ENCODE measurements at regions not wholly inside any gene's neighbourhood (a gene's known extent, or its start where the extent isn't known, plus 50 kb on each side); places are given as distances from the start of the nearest gene placed in this dataset.

GRCh38 chr4:141548791-141549190 is 87.6 kb upstream of the IL15 start (continued):
- TF ChIP-seq, protein P1, sequence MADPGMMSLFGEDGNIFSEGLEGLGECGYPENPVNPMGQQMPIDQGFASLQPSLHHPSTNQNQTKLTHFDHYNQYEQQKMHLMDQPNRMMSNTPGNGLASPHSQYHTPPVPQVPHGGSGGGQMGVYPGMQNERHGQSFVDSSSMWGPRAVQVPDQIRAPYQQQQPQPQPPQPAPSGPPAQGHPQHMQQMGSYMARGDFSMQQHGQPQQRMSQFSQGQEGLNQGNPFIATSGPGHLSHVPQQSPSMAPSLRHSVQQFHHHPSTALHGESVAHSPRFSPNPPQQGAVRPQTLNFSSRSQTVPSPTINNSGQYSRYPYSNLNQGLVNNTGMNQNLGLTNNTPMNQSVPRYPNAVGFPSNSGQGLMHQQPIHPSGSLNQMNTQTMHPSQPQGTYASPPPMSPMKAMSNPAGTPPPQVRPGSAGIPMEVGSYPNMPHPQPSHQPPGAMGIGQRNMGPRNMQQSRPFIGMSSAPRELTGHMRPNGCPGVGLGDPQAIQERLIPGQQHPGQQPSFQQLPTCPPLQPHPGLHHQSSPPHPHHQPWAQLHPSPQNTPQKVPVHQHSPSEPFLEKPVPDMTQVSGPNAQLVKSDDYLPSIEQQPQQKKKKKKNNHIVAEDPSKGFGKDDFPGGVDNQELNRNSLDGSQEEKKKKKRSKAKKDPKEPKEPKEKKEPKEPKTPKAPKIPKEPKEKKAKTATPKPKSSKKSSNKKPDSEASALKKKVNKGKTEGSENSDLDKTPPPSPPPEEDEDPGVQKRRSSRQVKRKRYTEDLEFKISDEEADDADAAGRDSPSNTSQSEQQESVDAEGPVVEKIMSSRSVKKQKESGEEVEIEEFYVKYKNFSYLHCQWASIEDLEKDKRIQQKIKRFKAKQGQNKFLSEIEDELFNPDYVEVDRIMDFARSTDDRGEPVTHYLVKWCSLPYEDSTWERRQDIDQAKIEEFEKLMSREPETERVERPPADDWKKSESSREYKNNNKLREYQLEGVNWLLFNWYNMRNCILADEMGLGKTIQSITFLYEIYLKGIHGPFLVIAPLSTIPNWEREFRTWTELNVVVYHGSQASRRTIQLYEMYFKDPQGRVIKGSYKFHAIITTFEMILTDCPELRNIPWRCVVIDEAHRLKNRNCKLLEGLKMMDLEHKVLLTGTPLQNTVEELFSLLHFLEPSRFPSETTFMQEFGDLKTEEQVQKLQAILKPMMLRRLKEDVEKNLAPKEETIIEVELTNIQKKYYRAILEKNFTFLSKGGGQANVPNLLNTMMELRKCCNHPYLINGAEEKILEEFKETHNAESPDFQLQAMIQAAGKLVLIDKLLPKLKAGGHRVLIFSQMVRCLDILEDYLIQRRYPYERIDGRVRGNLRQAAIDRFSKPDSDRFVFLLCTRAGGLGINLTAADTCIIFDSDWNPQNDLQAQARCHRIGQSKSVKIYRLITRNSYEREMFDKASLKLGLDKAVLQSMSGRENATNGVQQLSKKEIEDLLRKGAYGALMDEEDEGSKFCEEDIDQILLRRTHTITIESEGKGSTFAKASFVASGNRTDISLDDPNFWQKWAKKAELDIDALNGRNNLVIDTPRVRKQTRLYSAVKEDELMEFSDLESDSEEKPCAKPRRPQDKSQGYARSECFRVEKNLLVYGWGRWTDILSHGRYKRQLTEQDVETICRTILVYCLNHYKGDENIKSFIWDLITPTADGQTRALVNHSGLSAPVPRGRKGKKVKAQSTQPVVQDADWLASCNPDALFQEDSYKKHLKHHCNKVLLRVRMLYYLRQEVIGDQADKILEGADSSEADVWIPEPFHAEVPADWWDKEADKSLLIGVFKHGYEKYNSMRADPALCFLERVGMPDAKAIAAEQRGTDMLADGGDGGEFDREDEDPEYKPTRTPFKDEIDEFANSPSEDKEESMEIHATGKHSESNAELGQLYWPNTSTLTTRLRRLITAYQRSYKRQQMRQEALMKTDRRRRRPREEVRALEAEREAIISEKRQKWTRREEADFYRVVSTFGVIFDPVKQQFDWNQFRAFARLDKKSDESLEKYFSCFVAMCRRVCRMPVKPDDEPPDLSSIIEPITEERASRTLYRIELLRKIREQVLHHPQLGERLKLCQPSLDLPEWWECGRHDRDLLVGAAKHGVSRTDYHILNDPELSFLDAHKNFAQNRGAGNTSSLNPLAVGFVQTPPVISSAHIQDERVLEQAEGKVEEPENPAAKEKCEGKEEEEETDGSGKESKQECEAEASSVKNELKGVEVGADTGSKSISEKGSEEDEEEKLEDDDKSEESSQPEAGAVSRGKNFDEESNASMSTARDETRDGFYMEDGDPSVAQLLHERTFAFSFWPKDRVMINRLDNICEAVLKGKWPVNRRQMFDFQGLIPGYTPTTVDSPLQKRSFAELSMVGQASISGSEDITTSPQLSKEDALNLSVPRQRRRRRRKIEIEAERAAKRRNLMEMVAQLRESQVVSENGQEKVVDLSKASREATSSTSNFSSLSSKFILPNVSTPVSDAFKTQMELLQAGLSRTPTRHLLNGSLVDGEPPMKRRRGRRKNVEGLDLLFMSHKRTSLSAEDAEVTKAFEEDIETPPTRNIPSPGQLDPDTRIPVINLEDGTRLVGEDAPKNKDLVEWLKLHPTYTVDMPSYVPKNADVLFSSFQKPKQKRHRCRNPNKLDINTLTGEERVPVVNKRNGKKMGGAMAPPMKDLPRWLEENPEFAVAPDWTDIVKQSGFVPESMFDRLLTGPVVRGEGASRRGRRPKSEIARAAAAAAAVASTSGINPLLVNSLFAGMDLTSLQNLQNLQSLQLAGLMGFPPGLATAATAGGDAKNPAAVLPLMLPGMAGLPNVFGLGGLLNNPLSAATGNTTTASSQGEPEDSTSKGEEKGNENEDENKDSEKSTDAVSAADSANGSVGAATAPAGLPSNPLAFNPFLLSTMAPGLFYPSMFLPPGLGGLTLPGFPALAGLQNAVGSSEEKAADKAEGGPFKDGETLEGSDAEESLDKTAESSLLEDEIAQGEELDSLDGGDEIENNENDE (IDR thresholded peaks at IDR 0.05; ENCODE audit: insufficient replicate concordance, low read length), result no peak
- no peak for TF ChIP-seq KDM4A (IDR thresholded peaks at IDR 0.05; ENCODE audit: low read depth, low read length, severe bottlenecking)
- TF ChIP-seq EZH2 (IDR thresholded peaks at IDR 0.05; ENCODE audit: low read depth, low read length, severe bottlenecking), result no peak
- TF ChIP-seq GTF2F1 (IDR thresholded peaks at IDR 0.05; ENCODE audit: borderline replicate concordance, low read depth, low read length), result no peak
- no peak for TF ChIP-seq KDM1A (IDR thresholded peaks at IDR 0.05; ENCODE audit: borderline replicate concordance, low read length)
- no peak for TF ChIP-seq SIX5 (IDR thresholded peaks at IDR 0.05; ENCODE audit: low read depth, low read length)
- no peak for TF ChIP-seq POLR2A (IDR thresholded peaks at IDR 0.05; ENCODE audit: control extremely low read depth in 1 of 2, low read depth in 2 of 2, low read length in 2 of 2)
- no peak for TF ChIP-seq SP4 (IDR thresholded peaks at IDR 0.05; ENCODE audit: low read length)
- no peak for TF ChIP-seq RXRA (IDR thresholded peaks at IDR 0.05; ENCODE audit: insufficient read depth, low read depth, low read length)
- TF ChIP-seq, protein P2, sequence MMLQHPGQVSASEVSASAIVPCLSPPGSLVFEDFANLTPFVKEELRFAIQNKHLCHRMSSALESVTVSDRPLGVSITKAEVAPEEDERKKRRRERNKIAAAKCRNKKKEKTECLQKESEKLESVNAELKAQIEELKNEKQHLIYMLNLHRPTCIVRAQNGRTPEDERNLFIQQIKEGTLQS (IDR thresholded peaks at IDR 0.05; ENCODE audit: insufficient read depth, low read depth, low read length), result no peak

All from H1 (cell line).